ENCODE measurements at regions not wholly inside any gene's neighbourhood (a gene's known extent, or its start where the extent isn't known, plus 50 kb on each side); places are given as distances from the start of the nearest gene placed in this dataset.

GRCh38 chr15:96106628-96107027, 223.9 kb upstream of the NR2F2 start:
- no peak for DNase-seq

DNA sequence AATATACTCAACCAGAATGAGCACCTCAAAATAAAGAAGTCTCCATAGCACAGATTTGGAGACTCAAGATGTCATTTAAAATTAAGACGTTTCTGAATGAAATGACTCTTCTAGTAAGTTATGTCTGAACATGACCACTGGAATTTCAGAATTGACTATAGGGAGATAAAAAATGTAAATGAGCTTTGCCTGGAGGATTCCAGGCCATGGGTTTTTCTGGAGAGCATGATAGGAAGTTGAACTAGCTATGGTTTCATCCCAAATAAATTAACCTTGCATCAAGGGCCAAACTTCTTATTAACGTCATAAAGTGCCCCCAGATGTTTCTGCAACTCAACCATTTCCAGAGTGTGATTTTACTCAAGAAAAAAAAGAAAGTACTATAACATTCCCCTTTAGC, 222.6 kb upstream of the NR2F2 start:
- DNase-seq = no peak

DNA sequence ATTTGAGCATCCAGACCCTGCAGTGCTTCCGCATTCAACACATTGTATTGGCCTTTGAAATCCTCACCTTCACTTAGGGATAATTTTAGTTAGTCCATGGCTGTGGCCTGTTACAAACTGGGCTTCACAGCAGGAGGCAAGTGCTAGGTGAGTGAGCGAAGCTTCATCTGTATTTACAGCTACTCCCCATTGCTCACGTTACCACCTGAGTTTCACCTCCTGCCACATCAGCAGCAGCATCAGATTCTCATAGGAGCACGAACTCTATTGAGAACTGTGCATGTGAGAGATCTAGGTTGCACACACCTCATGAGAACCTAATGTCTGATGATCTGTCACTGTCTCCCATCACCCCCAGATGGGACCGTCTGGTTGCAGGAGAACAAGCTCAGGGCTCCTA, 222.1 kb upstream of the NR2F2 start:
- no peak for DNase-seq

DNA sequence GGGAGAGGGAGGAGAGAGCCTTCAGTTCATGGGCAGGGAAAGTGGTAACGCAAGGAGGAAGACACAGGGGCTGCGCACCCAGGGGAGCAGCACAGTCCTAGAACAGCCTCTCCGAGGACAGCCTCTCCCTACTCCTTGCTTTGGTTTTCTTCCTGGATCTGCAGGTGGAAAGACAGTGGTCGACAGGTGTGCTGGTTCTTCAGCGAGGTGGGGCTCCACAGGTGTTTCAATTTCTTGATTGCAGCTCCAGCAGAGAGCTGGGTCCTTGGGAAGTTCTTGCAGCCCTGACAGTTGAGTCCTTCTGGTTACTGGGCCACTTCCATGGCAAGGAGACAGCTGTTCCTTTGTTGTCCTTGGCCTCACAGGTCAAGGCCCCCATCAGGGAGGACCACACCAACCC, 220.7 kb upstream of the NR2F2 start:
- no peak for DNase-seq

DNA sequence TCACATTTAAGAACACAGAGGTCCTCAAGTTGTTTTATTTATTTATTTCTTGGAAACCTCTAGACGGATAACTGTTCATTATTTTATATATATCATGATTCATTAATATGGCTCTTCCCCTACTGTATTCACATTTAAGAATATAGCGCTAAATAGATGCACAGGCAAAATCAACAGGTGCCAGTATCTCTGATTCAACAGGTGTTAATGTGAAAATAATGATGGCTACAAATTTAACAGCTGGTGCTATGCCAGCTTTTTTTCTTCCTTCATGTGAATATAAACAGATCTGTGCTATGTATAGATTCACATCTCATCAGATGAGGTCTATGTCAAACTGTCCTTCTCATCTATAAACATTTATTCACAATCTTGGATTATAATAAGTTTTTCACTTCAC, 218.5 kb upstream of the NR2F2 start:
- DNase-seq = no peak

DNA sequence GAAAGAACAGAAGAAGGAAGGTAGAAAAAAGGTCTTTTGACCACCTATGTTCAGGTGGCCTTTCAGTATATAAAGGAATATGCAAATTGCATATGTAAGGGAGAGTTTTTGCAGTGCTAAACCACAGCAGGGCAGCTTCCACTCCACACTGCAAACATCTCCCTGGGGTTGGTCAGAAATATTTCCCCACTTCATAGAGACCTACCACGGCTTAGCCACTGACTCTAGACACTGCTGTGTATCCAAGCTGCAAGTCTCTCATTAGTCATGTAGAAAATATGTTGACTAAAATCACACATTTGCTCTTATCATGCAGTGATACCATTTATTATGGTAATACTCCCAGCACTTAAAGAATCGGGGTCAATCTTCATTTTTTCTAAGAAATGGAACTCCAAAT, 214.9 kb upstream of the NR2F2 start:
- DNase-seq = no peak

GRCh38 chr15:96117270-96117669, 213.2 kb upstream of the NR2F2 start:
- no peak for DNase-seq

- DNase-seq = no peak
These were observed 210.8 kb upstream of the NR2F2 start for GRCh38 chr15:96119734-96120133.

GRCh38 chr15:96121086-96121920, 209.2 kb upstream of the NR2F2 start:
- no peak for DNase-seq

- DNase-seq = no peak
These were observed 208.1 kb upstream of the NR2F2 start for GRCh38 chr15:96122077-96123027.

GRCh38 chr15:96123028-96123400, 207.5 kb upstream of the NR2F2 start:
- DNase-seq = no peak

- no peak for DNase-seq
These were observed 206.8 kb upstream of the NR2F2 start for GRCh38 chr15:96123630-96124187.

GRCh38 chr15:96124436-96124835, 206.1 kb upstream of the NR2F2 start:
- no peak for DNase-seq

GRCh38 chr15:96125721-96126415, 204.6 kb upstream of the NR2F2 start:
- no peak for DNase-seq

- DNase-seq = no peak
These were observed 203.6 kb upstream of the NR2F2 start for GRCh38 chr15:96126859-96127258.

DNA sequence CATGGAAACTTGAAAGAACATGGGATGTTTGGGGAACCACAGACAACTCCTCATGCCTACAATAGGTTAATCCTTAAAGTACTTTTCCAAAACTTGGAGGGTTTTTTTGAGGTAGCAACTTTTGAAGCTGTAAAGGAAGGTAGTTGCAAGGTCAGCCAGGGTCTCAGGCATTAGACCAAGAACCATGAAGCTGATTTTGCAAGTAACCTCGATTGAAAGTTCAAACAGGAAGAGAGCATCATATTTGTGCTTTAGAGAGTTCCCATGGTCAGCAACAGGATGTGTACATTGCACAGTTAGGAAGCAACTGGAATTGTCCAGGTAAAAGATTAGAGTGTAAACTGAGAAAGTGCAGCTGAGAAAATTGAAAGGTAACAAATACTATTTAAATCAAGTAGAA, 199.8 kb upstream of the NR2F2 start:
- no peak for DNase-seq

GRCh38 chr15:96132126-96132525, 198.4 kb upstream of the NR2F2 start:
- DNase-seq = no peak

GRCh38 chr15:96135166-96136093, 195.1 kb upstream of the NR2F2 start:
- DNase-seq = no peak

- DNase-seq = no peak
These were observed 191.5 kb upstream of the NR2F2 start for GRCh38 chr15:96138985-96139384.

DNA sequence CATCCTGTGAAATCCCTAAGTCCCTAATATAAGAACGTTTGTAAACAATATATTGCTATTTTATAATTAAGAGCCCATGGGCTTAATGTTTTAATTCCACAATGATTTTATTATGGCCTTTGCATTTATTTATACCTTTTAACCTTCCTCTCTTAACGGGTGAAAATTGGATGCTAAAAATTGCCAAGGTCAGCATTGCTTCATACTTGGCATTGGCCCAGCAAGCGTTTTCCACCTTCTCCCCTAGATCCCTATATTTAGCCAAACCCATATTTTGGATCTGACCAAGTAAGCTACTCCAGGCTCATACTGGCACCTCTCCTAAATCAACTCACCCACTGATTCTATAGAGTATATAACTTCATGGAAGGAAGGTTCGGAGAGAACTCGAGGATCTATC, 188.0 kb upstream of the NR2F2 start:
- no peak for DNase-seq

- DNase-seq = no peak
These were observed 185.8 kb upstream of the NR2F2 start for GRCh38 chr15:96144734-96145133.

DNA sequence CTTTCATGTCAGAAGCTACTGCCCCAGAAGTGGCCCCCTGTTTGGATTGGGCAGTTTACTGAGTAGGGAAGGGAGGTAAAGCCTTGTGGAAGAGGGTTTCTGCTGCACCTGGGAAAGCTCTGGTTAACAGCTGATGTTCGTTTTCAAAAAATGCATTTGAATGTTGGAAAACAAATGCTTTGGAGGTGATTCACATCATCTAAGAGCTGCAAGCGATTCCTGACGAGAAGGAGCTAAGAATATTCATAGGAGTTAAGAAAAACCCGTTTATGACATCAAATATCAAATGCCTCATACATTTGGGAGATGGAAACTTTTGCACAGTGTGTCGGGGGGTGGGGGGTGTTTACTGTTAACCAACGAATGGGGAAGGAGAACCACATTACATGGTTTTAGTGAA, 183.8 kb upstream of the NR2F2 start:
- DNase-seq = no peak
